ENCODE measurements at regions not wholly inside any gene's neighbourhood (a gene's known extent, or its start where the extent isn't known, plus 50 kb on each side); places are given as distances from the start of the nearest gene placed in this dataset.

- Histone ChIP-seq H3K27ac (no peak overlapping the region), H3K36me3 (no peaks in the 10 kb centered on the region), H3K9me3 (no peaks in the 10 kb centered on the region), H3K27me3 (peaks cover 0 to 32% (median 0%) of the 10 kb centered on the region in 4 donors), H3K4me1 (peaks cover 0 to 5% (median 0%) of the 10 kb centered on the region in 3 donors), H3K4me3 (no peak overlapping the region)
- intact Hi-C loops (cut with DNase I), result loop anchor here (5.0 kb wide), 2 partner anchors 308 to 383 kb away; no protein-coding TSS in a partner anchor
- WGBS, 2 donors, result 48 to 62% methylated on average over 2 to 3 of the region's 3 CpGs
- DNase-seq, result no peak
- TF ChIP-seq CTCF (IDR thresholded peaks at IDR 0.05) (no peak), POLR2A (IDR thresholded peaks at IDR 0.05) (no peak)
These were observed 79.2 kb upstream of the CACNA1A start for GRCh38 chr19:13585512-13585911.

- WGBS, 2 donors, result 100% methylated on average over 1 of the region's 1 CpG
- no peak overlapping the region for H3K4me3 ChIP-seq
- intact Hi-C loops (cut with DNase I), result no loop called here
- no peaks in the 10 kb centered on the region for H3K36me3 ChIP-seq
- H3K4me1 ChIP-seq, result no peaks in the 10 kb centered on the region
- H3K27me3 ChIP-seq, result peaks cover 0 to 18% (median 0%) of the 10 kb centered on the region in 4 donors
- TF ChIP-seq CTCF (IDR thresholded peaks at IDR 0.05) (no peak), POLR2A (IDR thresholded peaks at IDR 0.05) (no peak)
- no peak overlapping the region for H3K27ac ChIP-seq
- DNase-seq, result no peak
- H3K9me3 ChIP-seq, result peaks cover 0 to 8% (median 3%) of the 10 kb centered on the region in 3 donors
These were observed 77.5 kb upstream of the CACNA1A start for GRCh38 chr19:13583753-13584152.

GRCh38 chr19:13583114-13583513 lies 76.8 kb upstream of the CACNA1A start:
- intact Hi-C loops (cut with DNase I), result no loop called here
- Histone ChIP-seq H3K36me3 (no peaks in the 10 kb centered on the region), H3K4me3 (no peak overlapping the region), H3K4me1 (no peaks in the 10 kb centered on the region), H3K27me3 (peaks cover 0 to 18% (median 0%) of the 10 kb centered on the region in 4 donors), H3K27ac (no peak overlapping the region), H3K9me3 (peaks cover 0 to 15% (median 3%) of the 10 kb centered on the region in 3 donors)
- 39 to 48% methylated on average over 3 of the region's 3 CpGs for WGBS, 2 donors
- DNase-seq, result no peak
- no peak for TF ChIP-seq CTCF (IDR thresholded peaks at IDR 0.05)
- TF ChIP-seq POLR2A (IDR thresholded peaks at IDR 0.05), result no peak

- 91 to 93% methylated on average over 7 to 9 of the region's 9 CpGs for WGBS, 2 donors
- no peaks in the 10 kb centered on the region for H3K36me3 ChIP-seq
- H3K4me3 ChIP-seq, result no peak overlapping the region
- no peak for DNase-seq
- H3K27ac ChIP-seq, result no peak overlapping the region
- H3K9me3 ChIP-seq, result peaks cover 0 to 25% (median 11%) of the 10 kb centered on the region in 3 donors
- intact Hi-C loops (cut with DNase I), result no loop called here
- H3K4me1 ChIP-seq, result no peaks in the 10 kb centered on the region
- H3K27me3 ChIP-seq, result peaks cover 0 to 29% (median 0%) of the 10 kb centered on the region in 4 donors
- TF ChIP-seq POLR2A (IDR thresholded peaks at IDR 0.05), result no peak
- TF ChIP-seq CTCF (IDR thresholded peaks at IDR 0.05), result no peak
These were observed 75.3 kb upstream of the CACNA1A start for GRCh38 chr19:13581576-13581975.

DNA sequence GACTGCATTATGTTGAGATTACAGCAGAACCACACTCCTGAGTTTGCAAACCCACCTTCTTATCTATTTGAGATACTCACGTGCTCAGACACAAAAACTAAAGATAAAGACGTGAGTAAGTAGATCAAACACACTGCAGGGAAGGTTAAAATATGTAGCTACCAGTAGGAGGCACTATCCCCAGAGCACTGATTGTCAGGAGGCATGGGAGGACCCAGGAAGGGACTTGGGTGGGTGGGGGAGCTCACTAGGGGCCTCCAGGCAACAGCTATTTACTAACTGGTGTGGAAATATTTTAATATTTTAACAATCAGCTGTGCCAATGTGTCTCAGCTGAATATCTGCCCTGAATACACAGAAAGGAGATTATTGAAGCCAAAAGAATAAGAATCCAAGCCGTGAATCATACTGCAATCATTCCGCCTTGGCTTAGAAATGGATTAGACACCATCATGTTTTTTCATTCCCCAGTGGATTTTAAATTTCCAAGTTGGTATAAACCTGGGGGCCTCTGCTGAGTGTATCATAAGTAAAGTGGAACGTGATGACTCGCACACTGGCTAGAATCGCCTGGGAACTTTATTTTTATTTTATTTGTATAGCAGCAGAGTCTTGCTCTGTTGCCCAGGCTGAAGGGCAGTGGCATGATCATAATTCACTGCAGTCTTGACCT lies 73.2 kb upstream of the CACNA1A start:
- Histone ChIP-seq H3K36me3 (no peaks in the 10 kb centered on the region), H3K4me1 (no peaks in the 10 kb centered on the region), H3K27ac (no peak overlapping the region), H3K4me3 (no peak overlapping the region), H3K9me3 (peaks cover 0 to 26% (median 12%) of the 10 kb centered on the region in 3 donors), H3K27me3 (peaks cover 0 to 42% (median 0%) of the 10 kb centered on the region in 4 donors)
- 23 to 33% methylated on average over 7 of the region's 7 CpGs for WGBS, 2 donors
- intact Hi-C loops (cut with DNase I), result no loop called here
- TF ChIP-seq CTCF (IDR thresholded peaks at IDR 0.05) (no peak), POLR2A (IDR thresholded peaks at IDR 0.05) (no peak)
- DNase-seq, result no peak
